OCI-LY1 (cell line): ENCODE measurements at regions not wholly inside any gene's neighbourhood (a gene's known extent, or its start where the extent isn't known, plus 50 kb on each side); places are given as distances from the start of the nearest gene placed in this dataset.

Experiments used
- H2AFZ ChIP-seq: fragments of 200-600 bp; sonication (generic), shearing (Covaris generic); 2 replicates; pipeline ENCODE4 v1.6.0; 2014; ENCODE audit warnings: antibody characterized with exemption, mild to moderate bottlenecking, low read length
- H3F3A ChIP-seq: fragments of 200-600 bp; sonication (generic), shearing (Covaris generic); 2 replicates; pipeline ENCODE4 v1.6.0; 2014; ENCODE audit warnings: mild to moderate bottlenecking, antibody characterized with exemption, low read length, moderate library complexity; ENCODE audit not compliant: insufficient read depth
- H3K27ac ChIP-seq: fragments of 200-600 bp; sonication (generic); 2 replicates; pipeline ENCODE4 v1.5.1; 2014; ENCODE audit warnings: low read length, mixed run types, mild to moderate bottlenecking, low read depth; ENCODE audit not compliant: poor library complexity, severe bottlenecking
- H3K27me3 ChIP-seq: fragments of 200-600 bp; sonication (generic); 2 replicates; pipeline ENCODE4 v1.6.0; 2014; ENCODE audit warnings: antibody characterized with exemption, mild to moderate bottlenecking, low read length, moderate library complexity; ENCODE audit not compliant: insufficient read depth
- H3K36me3 ChIP-seq: fragments of 200-600 bp; sonication (generic); 2 replicates; pipeline ENCODE4 v1.6.1; 2014; ENCODE audit warnings: mild to moderate bottlenecking, antibody characterized with exemption, low read length, moderate library complexity, mixed read lengths; ENCODE audit not compliant: insufficient read depth
- H3K4me1 ChIP-seq: fragments of 200-600 bp; sonication (generic); 2 replicates; pipeline ENCODE4 v1.5.1; 2014; ENCODE audit warnings: mild to moderate bottlenecking, low read length, moderate library complexity; ENCODE audit not compliant: insufficient read depth, severe bottlenecking
- H3K4me2 ChIP-seq: fragments of 200-600 bp; sonication (generic), shearing (Covaris generic); 2 replicates; pipeline ENCODE4 v1.6.1; 2014; ENCODE audit warnings: low read length
- H3K4me3 ChIP-seq: fragments of 200-600 bp; sonication (generic); 2 replicates; pipeline ENCODE4 v1.5.1; 2014; ENCODE audit warnings: low read length, low read depth, mild to moderate bottlenecking, mixed read lengths; ENCODE audit not compliant: poor library complexity, severe bottlenecking
- H3K79me2 ChIP-seq: fragments of 200-600 bp; shearing (Covaris generic); 2 replicates; pipeline ENCODE4 v1.6.1; 2016; ENCODE audit warnings: mixed run types, low read length, mixed read lengths; ENCODE audit not compliant: insufficient read depth
- H3K9ac ChIP-seq: fragments of 200-600 bp; sonication (generic), shearing (Covaris generic); 2 replicates; pipeline ENCODE4 v1.6.1; 2014; ENCODE audit warnings: mild to moderate bottlenecking, low read length, mixed read lengths
- H3K9me2 ChIP-seq: fragments of 200-600 bp; sonication (generic), shearing (Covaris generic); 2 replicates; pipeline ENCODE4 v1.6.1; 2014; ENCODE audit warnings: low read depth, mild to moderate bottlenecking, low read length, mixed read lengths
- H3K9me3 ChIP-seq: fragments of 200-600 bp; shearing (Covaris generic); 2 replicates; pipeline ENCODE4 v1.6.1; 2014; ENCODE audit warnings: low read length, mixed read lengths
- H4K20me1 ChIP-seq: fragments of 200-600 bp; sonication (generic), shearing (Covaris generic); 2 replicates; pipeline ENCODE4 v1.6.0; 2016; ENCODE audit warnings: mild to moderate bottlenecking, low read length; ENCODE audit not compliant: insufficient read depth
- CTCF ChIP-seq: fragments of 200-600 bp; sonication (generic), shearing (Covaris generic); IDR thresholded peaks from 2 replicates; pipeline ENCODE4 v1.5.1; 2017; ENCODE audit warnings: mild to moderate bottlenecking, antibody characterized with exemption, low read length, moderate library complexity, mixed read lengths
- EZH2 ChIP-seq: fragments of 200-600 bp; sonication (generic), shearing (Covaris generic); IDR thresholded peaks from 2 replicates; pipeline ENCODE4 v1.8.0; 2017; ENCODE audit warnings: borderline replicate concordance, mixed run types, mild to moderate bottlenecking, antibody characterized with exemption, low read length, moderate library complexity, mixed read lengths

DNA sequence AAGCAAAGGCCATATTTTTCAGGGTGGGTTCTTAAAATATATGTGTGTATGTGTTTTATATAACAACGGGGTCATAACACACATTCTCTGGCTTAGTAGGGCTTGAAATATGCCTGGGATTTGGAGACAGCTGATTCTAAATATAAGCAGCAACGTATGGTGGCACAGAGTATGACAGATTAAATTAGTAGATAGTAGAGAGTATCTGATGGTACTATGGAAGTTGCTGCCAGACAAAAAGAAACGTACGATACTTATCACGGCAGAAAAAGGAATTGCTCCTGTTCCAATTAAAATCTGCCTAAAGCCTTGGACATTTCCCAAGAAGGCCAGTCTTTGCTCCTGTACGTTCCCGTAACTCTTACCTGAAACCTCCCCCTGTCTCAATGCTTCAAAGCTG is 607.9 kb upstream of the ID2 start:
- Histone ChIP-seq H3K27me3 (no peaks in the 10 kb centered on the region), H3K4me3 (no peak overlapping the region), H3K9me2 (no peaks in the 10 kb centered on the region), H3K79me2 (no peaks in the 10 kb centered on the region), H3K9me3 (peaks cover 7% of the 10 kb centered on the region), H3K4me1 (no peaks in the 10 kb centered on the region), H2AFZ (no peak overlapping the region), H3K4me2 (no peak overlapping the region), H4K20me1 (no peaks in the 10 kb centered on the region), H3F3A (no peaks in the 10 kb centered on the region), H3K27ac (no peak overlapping the region), H3K36me3 (no peaks in the 10 kb centered on the region; the same call in 1 of the 2 replicates), H3K9ac (no peak overlapping the region)
- TF ChIP-seq EZH2 (no peak), CTCF (no peak)

DNA sequence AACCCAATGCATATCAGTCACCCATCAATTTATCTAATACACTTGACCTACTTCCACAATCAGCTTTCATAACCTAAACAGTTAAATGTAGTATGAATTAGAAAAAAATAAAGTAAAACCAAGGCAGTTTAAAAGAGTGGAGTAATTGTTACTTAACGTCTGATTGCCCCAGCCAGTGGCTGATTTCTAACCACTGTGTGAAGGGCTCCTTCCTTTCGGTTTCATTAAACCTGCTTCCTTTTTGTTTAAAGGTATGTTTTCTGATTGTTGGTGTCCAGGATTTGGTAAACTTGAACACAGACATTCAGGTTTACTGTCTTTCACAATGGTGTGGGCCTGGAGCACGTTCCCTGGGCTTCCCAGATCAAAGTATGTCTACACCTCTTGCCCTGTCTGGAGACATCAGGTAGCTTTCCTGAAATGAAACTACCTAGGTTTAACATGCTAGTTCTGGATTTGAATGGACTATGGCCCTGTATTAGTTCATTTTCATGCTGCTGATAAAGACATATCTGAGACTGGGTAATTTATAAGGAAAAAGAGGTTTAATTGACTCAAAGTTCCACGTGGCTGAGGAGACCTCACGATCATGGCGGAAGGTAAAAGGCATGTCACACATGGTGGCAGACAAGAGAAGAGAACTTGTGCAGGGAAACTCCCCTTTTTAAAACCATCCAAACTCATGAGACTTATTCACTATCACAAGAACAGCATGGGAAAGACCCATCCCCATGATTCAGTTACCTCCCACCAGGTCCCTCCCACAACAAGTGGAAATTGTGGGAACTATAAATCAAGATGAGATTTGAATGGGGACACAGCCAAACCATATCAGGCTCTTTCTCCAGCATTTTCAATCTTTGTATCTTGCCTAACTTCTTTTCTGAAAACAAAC is 605.2 kb upstream of the ID2 start:
- TF ChIP-seq EZH2 (no peak), CTCF (no peak)
- Histone ChIP-seq H3K4me1 (no peaks in the 10 kb centered on the region), H3K79me2 (no peaks in the 10 kb centered on the region), H2AFZ (no peak overlapping the region), H3K27ac (no peak overlapping the region), H3K27me3 (no peaks in the 10 kb centered on the region), H3K4me2 (no peak overlapping the region), H4K20me1 (no peaks in the 10 kb centered on the region), H3K9ac (no peak overlapping the region), H3K9me2 (no peaks in the 10 kb centered on the region), H3F3A (no peaks in the 10 kb centered on the region), H3K36me3 (no peaks in the 10 kb centered on the region; the same call in 1 of the 2 replicates), H3K4me3 (no peak overlapping the region), H3K9me3 (peaks cover 7% of the 10 kb centered on the region)

DNA sequence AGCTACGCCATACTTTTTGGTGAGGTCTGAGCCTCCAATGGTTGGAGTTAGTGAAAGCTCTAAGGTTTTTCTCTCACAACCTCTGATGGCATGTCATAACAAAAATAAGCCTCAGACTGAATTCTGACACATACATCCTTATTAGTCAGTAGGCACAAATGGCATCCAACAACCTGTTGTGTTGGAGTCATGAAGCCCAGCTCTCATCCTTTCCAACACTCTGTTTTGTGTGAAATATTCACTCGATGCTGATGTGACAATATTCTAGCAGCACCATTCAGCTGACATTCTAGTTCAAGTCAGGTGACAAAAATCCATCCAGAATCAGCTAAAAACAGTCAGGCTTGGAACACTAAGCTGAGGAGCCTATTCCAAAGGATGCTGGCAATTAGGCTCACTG is 603.2 kb upstream of the ID2 start:
- Histone ChIP-seq H2AFZ (no peak overlapping the region), H3K79me2 (no peaks in the 10 kb centered on the region), H4K20me1 (no peaks in the 10 kb centered on the region), H3K4me3 (no peak overlapping the region), H3K27ac (no peak overlapping the region), H3K4me1 (no peaks in the 10 kb centered on the region), H3K9me2 (no peaks in the 10 kb centered on the region), H3K9me3 (peaks cover 7% of the 10 kb centered on the region), H3K4me2 (no peak overlapping the region), H3K9ac (no peak overlapping the region), H3K36me3 (no peaks in the 10 kb centered on the region; the same call in 1 of the 2 replicates), H3K27me3 (no peaks in the 10 kb centered on the region), H3F3A (no peaks in the 10 kb centered on the region)
- TF ChIP-seq EZH2 (no peak), CTCF (no peak)
